ENCODE measurements at regions not wholly inside any gene's neighbourhood (a gene's known extent, or its start where the extent isn't known, plus 50 kb on each side); places are given as distances from the start of the nearest gene placed in this dataset.

DNA sequence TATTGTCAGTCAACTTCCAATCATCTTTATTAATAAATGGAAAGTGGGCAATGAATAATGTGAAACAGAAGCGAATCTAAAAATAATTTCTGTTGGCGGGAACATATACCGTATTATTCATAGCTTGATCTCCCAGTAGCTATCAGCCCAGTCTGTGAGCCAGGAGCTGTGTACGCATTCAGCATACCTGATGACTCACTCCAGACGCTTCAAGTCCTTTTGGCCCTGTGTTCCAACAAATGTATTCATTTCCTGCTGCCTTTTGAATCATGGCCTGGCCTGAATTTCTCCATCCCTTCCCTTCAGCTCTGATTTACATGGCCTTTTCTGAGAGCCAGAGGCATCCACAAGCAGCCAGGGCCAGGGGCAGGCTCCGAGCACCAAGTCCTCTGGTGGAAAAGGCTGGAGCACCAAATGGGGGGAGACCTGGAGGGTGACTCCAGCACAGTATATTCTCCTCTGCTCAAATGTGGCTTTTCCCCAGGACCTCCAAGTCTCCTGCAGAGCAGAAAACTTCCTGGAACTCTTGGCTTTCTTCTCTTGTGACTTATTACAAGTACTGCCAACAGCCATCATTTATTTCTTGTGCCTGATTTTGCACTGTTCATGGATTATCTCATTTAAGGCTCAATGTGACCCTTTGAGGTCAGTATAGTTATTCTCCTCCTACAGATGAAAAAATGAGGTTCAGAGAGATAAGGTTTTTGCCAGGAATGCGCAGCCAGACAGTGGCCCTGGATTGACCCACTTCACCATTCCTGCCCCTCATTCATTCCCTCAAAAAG is 108.7 kb downstream of the EN1 start:
- peak; percentile 95 for DNase-seq (ENCODE audit: low read depth, low spot score)

DNA sequence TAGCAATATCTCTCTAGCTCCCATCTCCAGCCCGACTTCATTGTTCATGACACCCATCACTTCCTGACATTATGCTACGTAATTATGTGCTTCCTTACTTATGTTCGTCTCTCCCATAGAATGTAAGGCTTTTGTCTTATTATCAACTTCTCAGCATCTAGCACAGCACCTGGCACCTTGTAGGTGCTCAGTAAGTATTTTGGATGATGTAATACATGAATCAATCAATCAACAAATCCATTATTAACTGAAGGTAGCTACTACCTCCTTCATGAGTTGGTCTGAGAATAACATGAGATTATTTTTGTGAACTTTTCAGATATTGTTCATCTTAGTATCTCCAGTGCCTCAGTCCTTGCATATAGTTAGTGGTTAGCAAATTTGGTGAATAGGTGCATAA is 109.3 kb downstream of the EN1 start:
- no peak for DNase-seq (ENCODE audit: low read depth, low spot score)

DNA sequence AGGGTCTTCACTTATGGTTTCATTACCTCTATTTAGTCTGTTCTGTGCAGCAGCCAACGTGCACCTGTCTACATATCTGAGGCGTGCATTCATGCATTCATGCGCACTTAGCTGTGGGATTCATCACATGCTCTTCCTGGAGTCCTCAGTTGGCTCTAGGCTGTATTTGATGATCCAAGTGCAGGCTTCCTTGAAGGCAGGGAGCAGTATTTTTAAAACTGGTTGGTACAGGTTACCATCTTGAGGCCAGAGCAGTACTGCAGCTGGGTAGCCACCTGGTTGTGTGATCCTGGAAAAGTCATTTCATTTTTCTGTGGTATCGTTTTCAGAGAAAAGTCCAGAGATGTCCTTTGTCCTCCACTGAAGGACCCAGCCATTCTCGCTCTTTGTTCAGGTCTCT is 109.8 kb downstream of the EN1 start:
- DNase-seq (ENCODE audit: low read depth, low spot score), result no peak

DNA sequence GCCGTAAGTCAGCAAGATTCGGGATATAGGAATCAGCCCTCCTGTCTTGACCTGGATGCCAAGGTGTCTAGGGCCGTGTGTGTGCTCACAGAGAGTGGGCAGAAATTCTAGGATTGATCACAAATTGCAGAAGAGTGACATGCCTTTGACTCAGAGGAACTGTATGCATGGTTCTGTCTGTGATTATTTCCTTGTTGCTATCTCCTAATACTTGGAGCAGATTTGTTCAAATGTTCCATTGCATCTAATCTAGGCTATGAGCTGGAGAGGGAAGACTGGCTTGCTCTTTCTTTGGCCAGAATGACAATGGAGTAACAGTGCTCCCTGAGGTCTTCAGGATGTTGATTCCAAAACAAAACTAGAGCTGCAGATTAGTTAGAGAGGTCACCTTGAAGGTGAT is 115.0 kb downstream of the EN1 start:
- DNase-seq (ENCODE audit: low read depth, low spot score), result no peak

DNA sequence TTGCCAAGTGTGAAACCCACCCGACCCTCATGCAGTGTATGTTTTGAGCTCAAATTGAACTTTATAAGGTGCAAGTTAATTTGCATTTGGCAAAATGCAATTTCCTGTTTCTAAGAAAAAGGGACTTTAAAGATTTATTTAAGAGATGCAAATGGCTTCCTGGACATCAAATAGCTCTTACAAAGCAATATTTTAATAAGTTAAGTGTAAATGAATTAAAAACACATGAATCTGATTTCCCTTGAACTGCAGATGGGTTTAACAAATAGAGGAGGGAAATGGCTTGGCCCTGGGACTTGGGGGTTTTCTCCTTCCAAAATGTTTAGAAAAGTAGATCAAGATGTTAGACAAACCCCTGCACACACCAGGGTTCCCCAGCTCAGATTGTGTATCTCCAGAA is 116.0 kb downstream of the EN1 start:
- DNase-seq (ENCODE audit: low read depth, low spot score), result no peak

DNA sequence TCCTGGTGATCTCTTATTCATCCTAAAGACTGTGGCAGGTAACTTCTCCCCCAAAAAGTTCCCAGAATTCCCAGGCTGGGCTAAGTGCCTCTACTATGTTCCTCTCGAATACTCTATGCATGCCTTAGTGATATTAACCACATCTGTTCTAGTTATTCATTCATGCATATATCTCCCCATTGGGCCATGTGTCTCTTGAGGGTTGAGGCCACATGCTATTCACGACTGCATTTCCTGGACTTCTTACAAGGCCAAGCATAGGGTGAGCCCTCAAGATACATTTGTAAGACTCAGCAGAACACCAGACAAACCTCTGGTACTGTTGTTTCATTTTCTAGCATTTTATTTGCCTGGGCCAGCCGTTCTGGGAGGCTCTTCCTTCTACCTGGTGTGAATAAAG is 117.0 kb downstream of the EN1 start:
- no peak for DNase-seq (ENCODE audit: low read depth, low spot score)

DNA sequence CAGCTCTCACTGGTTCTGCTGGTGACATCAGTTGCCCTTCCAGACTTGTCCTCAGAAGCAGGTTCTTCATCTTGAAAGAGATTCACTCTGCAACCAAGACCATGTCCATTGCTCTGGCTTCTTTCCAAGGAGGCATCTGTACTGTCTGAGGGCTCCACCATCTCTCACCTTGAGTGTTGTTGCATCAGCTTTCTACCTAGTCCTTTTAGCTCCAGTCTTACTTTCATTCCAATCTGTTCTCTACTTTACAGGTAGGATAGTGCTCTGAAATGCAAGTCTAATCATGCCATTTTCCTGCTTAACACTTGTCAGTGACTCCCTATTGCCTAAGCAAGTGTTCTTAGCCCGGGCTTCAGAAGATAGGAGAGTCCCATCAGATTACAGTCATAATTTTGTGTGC is 117.7 kb downstream of the EN1 start:
- no peak for DNase-seq (ENCODE audit: low read depth, low spot score)

DNA sequence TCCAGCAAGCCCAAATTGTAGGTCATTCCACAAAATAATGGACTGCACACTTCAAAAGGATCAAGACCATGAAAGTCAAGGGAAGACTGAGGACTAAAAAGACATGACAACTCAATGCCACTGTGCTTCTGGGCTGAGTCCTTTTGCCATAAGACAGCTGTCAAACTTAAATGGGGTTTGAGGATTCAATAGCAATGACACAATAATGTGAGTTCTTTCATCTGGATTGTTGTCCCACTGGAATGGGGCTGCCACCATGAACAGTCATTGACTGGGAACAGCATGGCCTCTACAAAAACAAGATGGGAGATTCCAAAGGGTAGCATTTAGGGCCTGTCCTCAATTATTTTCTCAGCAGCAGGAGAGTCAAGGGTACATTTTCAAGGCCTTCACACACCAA is 118.5 kb downstream of the EN1 start:
- DNase-seq (ENCODE audit: low read depth, low spot score), result no peak

DNA sequence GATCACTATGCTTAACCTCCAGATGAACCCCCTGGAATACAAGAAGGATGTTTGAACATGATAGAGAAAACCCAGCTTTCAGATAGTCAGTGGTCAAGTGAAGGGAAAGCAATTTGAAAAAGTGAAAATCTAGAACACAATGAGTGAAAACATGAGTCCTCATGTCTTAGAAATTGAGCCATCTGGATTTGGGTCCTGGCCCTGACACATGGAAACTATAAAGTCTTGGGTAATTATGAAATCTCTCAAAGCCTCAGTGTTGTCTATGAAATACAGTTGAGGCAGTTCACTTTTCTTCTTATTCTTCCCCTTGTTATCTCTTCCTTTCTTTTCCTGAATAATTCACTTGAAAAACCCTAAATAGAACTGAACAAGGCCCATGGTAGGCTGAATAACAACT is 120.6 kb downstream of the EN1 start:
- DNase-seq (ENCODE audit: low read depth, low spot score), result no peak

DNA sequence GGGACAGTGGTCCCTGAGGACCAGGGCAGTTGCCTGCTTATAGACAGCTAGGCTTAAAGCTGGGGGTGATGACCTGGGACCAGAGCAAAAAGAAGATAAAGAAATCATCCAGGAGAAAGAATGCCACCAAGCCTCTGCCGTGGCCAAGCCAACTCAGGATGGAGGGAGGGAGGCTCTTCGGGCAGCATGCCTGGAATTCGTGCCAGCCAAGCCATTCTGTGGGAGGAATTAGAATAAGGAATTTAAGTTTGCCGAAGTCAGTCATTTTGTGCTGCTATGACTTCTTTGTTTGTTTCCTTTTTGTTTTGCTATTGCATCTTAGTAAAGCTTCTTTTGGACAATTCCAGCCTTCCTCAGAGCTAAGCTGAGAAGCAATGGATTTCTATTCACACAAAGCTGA is 124.1 kb downstream of the EN1 start:
- DNase-seq (ENCODE audit: low read depth, low spot score), result peak; percentile 85

DNA sequence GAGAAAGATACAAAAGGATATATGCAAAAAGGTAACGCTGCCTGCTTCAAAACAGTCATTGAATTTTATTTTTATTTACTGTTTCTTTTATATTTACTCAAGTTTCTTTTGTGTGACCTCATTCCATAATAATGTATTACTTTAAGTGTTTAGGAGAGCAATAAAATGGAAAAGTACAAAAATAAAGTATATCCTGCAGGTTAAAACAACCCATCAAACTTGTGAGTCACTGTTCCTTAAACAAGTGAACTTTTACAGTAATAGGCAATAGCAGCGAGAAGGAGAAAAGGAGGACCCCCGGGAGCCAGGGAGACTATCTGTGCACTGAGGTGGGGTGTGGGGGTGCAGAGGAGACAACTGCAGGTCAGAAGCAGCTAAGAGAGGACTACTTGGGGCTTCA is 124.5 kb downstream of the EN1 start:
- DNase-seq (ENCODE audit: low read depth, low spot score), result no peak

DNA sequence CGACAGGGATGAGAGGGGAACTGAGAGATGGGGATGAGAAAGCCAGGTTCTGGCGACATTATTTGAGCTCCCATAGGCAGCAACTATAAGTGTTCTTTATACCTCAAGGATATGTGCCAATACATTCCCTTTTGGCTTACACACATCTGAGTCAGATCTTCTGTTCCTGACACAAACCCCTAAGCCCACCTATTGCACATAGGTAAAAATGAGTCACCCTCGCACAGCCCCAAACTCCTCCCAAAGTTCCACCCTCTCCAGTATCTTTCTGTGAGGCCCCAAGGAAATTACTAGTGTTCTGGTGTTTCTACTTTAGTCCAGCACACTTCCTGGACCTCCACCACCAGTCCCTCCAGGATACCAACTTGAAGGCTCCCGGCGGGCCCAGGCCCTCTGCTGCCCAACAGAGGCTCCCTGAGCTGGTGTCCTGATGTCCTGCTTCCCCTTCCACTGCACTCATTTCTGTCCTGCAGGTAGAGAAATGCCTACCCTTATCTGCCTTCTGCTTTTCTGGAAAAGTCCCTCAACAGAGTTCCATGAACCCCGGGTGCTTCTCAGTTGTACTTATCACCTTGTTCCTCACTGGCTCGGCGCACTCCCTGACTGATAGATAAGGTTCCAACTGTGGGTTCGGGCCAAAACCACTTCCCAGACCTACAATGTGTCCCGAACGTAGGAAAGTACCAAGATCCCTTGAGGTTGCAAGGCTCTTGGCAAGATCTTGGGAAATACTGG is 125.5 kb downstream of the EN1 start:
- no peak for DNase-seq (ENCODE audit: low read depth, low spot score)

DNA sequence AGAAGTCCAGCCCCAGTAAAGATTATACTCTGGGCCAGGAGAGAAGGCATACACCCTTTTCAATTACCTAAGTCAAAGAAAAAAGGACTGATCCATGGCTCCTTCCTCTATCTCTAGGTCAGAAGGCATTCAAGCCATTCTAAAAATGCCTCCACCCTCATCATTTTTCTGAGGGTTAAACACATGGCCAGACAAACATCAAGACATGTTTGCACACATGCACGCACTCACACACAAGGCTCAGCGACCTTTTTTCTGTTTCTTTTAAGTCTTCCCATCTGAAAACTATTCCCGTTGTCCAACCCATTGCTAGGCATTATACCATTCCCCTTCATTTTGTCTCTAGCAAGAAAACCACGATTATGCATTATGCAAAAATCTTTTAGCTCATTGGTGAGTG is 126.6 kb downstream of the EN1 start:
- no peak for DNase-seq (ENCODE audit: low read depth, low spot score)

DNA sequence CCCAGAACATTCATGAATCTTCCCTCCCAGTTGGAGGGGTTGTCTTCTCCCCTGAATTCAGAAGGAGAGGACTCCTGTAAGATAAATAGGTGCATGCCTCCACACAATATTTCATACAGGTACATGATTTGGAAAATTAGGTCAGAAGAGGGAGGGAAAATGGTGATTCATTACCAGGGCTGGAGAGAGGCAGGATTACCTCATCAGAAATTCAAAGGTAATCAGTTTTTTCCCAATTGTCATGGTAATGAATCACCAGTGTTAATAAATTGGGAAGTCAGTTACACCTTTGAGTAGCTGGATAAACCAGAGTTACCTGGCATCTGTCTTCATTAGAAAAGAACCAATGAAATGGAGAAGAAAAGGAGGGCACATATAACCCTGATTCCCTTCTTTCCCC is 128.5 kb downstream of the EN1 start:
- DNase-seq (ENCODE audit: low read depth, low spot score), result no peak

DNA sequence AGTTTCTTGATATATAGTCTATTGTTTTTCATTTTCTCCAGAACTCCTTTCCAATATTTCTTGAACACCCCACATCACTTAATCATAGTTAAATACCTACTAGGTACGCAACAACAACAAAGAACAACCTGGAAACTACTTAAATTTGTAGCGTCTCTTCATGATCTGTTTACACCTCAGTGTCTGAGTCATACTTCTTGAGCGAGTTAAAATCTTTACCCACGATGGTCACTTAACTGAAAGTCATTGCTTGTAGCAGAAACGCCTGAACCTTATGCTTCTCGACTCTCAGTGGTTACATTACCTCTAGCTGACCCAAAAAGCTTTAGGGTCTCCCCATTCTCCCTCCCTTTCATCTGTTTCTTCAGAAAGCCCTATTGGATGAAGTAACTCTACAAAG is 131.3 kb downstream of the EN1 start:
- no peak for DNase-seq (ENCODE audit: low read depth, low spot score)

DNA sequence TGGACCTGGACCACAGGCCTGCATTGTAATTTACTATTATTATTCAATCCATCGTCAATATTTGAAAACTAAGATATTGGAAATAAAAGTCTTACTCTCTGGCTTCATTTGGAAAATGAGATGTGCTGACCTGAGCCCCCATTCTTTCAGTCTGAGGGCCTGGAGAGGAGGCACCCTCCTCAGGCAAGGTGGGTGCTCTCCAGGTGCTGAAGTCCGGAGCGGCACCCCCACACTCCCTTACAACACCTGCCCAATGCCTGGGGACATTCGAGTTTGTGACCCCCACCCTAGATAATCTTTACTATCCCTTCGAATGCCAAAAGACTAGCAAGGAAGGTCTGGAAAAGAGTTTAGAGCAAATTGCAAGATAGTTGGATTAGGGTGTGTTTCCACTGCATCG is 133.3 kb downstream of the EN1 start:
- no peak for DNase-seq (ENCODE audit: low read depth, low spot score)

DNA sequence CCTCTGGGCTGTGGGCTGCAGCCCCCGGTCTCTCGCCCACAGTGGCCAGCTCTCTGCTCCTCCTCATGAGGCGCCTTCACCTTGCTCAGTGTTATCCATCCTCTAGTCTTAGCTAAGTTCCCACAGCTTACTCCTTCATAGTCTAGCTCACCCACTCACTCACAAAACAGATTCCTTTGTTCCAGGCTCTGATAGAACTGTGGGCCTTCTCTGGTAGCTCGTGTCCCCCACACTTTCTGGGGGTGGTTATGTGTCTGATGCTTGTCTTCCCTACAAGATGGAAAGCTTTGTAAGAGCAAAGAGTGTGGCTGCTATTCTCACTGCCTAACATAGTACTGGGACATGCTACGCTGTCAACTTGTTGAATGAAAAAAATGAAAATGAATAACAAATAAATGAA is 135.8 kb downstream of the EN1 start:
- no peak for DNase-seq (ENCODE audit: low read depth, low spot score)

DNA sequence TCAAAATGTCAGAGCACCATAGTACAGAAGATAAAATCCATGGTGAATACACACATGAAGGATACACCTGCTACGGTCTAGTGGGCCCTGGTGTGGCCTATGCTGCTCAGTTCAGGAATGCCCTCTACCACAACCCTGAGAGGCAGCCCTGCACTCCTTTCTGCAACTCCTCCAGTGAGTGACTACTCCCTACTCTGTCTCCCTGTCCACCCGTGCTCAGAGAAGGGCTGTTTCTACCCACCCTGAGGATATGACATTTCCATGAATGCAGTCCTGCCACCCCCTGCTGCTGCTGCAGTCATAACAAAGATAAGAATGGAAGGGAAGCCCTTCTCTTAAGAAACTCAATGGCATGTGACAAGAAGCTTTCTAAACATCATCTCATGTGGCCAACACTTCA is 137.0 kb downstream of the EN1 start:
- no peak for DNase-seq (ENCODE audit: low read depth, low spot score)

DNA sequence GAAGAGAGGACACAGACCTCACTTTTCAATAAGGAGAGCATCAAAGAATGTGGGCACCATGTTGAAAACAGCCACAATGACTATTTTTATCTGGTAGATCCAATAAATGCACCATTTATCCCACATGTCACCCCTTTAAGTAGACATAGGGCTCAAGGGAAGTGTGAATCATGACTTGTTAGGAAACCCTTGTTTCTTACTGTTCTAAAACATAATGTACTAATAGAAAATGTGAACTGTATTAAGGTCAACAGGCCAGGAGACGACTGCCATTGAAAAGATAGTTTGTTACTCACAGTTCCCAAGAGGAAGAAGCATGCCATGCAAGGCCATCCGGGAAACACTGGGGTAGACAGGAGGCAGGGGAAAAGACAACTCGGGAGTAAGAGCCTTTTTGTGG is 137.7 kb downstream of the EN1 start:
- DNase-seq (ENCODE audit: low read depth, low spot score), result no peak

DNA sequence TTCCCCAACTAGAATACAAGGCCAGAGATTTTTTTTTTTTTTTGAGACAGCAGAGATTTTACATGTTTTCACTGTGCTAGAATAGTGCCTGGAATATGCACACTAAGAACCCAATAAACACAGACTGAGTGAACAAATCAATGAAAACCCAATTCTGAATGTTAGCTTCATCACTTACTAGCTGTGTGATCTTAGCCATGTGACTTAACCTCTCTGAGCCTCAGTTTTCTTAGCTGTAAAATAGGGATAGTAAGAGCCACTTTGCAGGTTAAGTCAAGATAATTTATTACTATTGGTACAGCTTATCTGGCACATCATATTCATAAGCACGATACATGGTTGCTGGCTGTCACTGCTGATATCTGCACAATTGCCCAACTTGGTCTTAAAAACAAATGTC is 140.6 kb downstream of the EN1 start:
- no peak for DNase-seq (ENCODE audit: low read depth, low spot score)

DNA sequence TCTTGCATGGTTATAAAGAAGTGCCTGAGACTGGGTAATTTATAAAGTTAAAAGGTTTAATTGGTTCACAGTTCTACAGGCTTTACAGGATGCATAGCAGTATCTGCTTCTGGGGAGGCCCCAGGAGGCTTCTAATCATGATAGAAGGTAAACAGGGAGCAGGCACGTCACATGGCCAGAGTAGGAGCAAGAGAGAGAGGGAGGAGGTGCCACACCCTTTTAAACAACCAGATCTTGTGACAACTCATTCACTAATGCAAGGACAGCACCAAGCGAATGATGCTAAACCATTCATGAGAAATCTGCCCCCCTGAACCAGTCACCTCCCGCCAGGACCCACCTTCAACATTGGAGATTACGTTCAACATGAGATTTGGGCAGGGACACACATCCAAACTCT is 141.1 kb downstream of the EN1 start:
- no peak for DNase-seq (ENCODE audit: low read depth, low spot score)

DNA sequence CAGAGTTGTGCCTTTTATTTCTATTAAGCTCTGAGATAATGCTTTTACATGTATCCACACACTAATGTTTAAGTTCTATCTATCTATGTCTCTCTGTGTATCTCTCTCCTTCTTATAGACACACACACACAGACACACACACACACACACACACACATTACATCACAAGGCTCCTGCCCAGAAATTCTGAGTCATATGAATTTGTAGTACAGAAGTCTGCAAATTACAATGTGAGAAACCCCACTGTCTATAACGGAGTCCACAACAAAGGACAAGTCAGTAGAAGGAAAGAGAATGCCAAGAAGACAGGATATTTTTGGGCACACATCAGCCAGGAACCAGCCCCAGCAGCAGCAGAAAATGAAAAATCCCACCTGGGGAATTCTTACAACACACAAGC is 142.4 kb downstream of the EN1 start:
- peak; percentile 68 for DNase-seq (ENCODE audit: low read depth, low spot score)

DNA sequence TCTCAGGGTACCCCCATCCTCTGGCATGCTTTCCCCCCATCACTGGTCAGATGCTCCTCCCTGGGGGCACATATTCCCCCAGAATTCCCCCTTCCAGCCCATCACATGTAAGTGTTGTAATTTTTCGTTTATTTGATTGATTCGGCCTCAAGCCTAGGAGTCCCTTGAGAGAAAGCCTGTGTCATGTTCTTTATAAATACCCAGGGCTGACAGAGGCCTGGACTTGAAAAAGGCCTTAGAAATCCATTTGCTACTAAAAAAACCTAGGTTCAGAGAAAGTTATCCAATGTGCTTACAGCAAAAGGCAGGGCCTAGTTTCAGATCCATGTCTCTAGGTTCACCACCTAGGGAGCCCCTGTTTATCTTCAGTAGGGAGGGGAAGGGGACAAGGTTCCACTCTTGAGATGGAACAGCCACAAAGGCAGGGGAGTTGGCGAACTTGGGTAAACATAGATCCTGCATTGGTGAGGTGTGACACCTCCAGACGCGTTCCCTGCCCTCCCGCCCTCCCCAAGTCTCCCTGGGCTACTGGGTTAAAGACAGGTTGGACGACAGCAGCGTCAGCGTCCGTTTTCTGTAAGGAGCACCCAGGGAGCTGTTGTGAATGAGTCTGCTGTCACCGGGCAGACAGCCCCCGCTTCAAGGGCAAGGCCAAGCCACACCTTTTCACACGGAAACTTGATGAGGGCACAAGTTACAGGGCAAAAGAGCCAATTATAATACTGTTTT is 147.8 kb downstream of the EN1 start:
- DNase-seq (ENCODE audit: low read depth, low spot score), result no peak
